ENCODE measurements at regions not wholly inside any gene's neighbourhood (a gene's known extent, or its start where the extent isn't known, plus 50 kb on each side); places are given as distances from the start of the nearest gene placed in this dataset.

GRCh38 chr2:205860885-205861284, 178.6 kb downstream of the NRP2 start:
- no peak for DNase-seq

- no peak for DNase-seq
Observed at GRCh38 chr2:205860181-205860580, 177.9 kb downstream of the NRP2 start.

- DNase-seq, result no peak
Observed at GRCh38 chr2:205858881-205859441, 176.7 kb downstream of the NRP2 start.

GRCh38 chr2:205858275-205858674, 176.0 kb downstream of the NRP2 start:
- DNase-seq, result no peak

- no peak for DNase-seq
Observed at GRCh38 chr2:205857520-205858237, 175.4 kb downstream of the NRP2 start.

GRCh38 chr2:205852457-205852856, 170.2 kb downstream of the NRP2 start:
- no peak for DNase-seq

GRCh38 chr2:205850611-205851010, 168.3 kb downstream of the NRP2 start:
- DNase-seq, result no peak

- DNase-seq, result no peak
Observed at GRCh38 chr2:205850132-205850531, 167.8 kb downstream of the NRP2 start.

- no peak for DNase-seq
Observed at GRCh38 chr2:205849136-205849535, 166.8 kb downstream of the NRP2 start.

- DNase-seq, result no peak
Observed at GRCh38 chr2:205848601-205849000, 166.3 kb downstream of the NRP2 start.

Measured in activated naive CD4-positive, alpha-beta T cell treated with Interleukin-2 at 50 U/mL for 16 hours (primary cell).